HL-60 (cell line): ENCODE measurements at regions not wholly inside any gene's neighbourhood (a gene's known extent, or its start where the extent isn't known, plus 50 kb on each side); places are given as distances from the start of the nearest gene placed in this dataset.

Experiments
- GABPA ChIP-seq: IDR thresholded peaks from 2 replicates; pipeline ENCODE4 v1.6.1; 2012; ENCODE audit warnings: low read depth
- POLR2AphosphoS5 ChIP-seq: IDR thresholded peaks from 2 replicates; pipeline ENCODE4 v1.6.1; 2012; ENCODE audit warnings: low read depth

DNA sequence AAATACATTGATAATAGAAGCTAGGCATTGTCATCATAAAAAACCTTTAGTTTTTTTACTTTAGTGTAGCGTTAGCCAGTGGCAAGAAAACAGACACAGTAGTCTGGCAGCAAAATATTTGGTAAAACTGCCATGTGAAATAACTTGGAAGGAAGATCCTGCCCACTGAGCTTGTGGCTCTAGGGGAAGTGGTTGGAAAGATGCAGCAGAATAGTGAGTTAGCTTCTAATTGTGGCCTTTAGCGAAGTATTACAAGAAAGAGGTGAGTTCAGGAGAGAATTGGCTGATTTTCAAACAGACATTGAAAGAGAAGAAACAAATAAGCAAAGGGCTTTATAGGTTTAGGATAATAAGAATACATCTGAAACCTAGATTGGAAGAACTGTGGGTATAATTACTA, 1887.8 kb upstream of the CELF4 start:
- no peak for TF ChIP-seq POLR2AphosphoS5
- TF ChIP-seq GABPA = no peak
